ENCODE measurements at regions not wholly inside any gene's neighbourhood (a gene's known extent, or its start where the extent isn't known, plus 50 kb on each side); places are given as distances from the start of the nearest gene placed in this dataset.

DNA sequence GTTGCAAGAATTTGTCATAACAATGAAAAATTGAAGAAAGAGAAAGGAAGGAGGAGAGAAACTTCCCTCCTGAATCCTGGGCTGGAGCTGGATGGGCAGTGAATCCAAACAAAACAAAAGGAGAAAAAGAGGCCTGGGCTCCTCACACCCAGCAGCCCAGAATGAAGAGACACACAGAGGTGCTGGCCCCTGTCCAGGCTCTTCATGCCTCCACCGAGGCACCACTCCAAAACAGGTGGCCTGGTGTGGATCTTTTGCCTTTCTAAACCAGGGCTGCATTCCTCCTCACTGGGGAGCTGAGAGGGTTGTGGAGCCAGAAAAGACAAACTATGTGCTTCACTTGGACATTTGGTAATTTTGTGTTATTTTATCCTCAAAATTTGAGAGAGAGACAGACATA is 76.0 kb downstream of the FAM124B start:
- no peak for ATAC-seq (replicated peaks; ENCODE audit: extremely low read depth, poor library complexity, severe bottlenecking)
- DNase-seq (ENCODE audit: low spot score in 2 of 2): no peak
- no peak overlapping the region for H3K27ac Mint-ChIP-seq (ENCODE audit: low read depth)
- no peak overlapping the region for H3K4me3 Mint-ChIP-seq
- no peaks in the 10 kb centered on the region for H3K36me3 Mint-ChIP-seq (ENCODE audit: insufficient read depth)
- H3K4me1 Mint-ChIP-seq: no peaks in the 10 kb centered on the region
- peaks cover 41% of the 10 kb centered on the region for H3K27me3 Mint-ChIP-seq
- no peaks in the 10 kb centered on the region for H3K9me3 Mint-ChIP-seq

DNA sequence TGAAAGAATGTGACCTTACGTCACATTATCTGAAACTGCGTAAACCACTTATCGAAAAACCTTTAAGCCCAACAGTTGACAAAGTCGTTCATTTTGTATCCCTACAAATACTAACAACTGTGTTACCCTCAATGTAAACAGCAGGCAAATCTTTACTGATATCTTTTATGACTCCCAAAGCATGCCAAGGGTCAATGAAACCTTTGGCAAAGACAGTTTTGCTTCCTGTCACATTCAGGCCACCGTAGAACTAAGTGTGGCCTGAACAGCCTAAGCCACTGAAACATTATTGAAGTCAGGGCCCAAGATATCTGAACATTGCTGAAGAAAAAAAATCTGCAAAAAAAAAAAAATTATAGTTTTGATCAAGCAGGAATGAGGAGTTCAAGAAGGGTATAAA is 77.3 kb downstream of the FAM124B start:
- H3K4me3 Mint-ChIP-seq: no peak overlapping the region
- H3K27ac Mint-ChIP-seq (ENCODE audit: low read depth): no peak overlapping the region

DNA sequence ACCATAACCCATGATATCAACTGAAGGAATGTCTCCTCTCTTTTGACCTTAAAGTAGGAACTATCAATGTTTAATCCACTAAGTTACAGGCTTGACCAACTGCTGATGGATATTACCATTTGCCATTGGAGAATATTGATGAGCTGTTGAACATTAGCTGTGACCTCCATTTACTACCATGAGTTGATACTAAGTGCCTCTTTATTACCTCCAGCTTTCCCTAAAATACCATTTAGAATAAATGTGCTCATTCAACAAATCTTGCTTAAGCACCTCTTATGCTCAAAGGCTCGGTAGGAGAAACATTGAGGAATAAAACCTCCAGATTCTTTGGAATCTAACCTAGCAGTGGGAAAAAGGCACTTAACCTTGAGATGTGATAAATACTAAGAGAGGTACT is 81.2 kb downstream of the FAM124B start:
- DNase-seq (ENCODE audit: low spot score in 2 of 2): no peak
- no peaks in the 10 kb centered on the region for H3K9me3 Mint-ChIP-seq
- H3K4me1 Mint-ChIP-seq: no peaks in the 10 kb centered on the region
- ATAC-seq (replicated peaks; ENCODE audit: extremely low read depth, poor library complexity, severe bottlenecking): no peak
- no peak overlapping the region for H3K27ac Mint-ChIP-seq (ENCODE audit: low read depth)
- no peak overlapping the region for H3K4me3 Mint-ChIP-seq
- H3K36me3 Mint-ChIP-seq (ENCODE audit: insufficient read depth): no peaks in the 10 kb centered on the region
- H3K27me3 Mint-ChIP-seq: peaks cover 68% of the 10 kb centered on the region

More for the DNA sequence above, 77.3 kb downstream of the FAM124B start:
- no peak for DNase-seq (ENCODE audit: low spot score in 2 of 2)
- Mint-ChIP-seq H3K4me1 (no peaks in the 10 kb centered on the region), H3K27me3 (peaks cover 54% of the 10 kb centered on the region), H3K36me3 (ENCODE audit: insufficient read depth) (no peaks in the 10 kb centered on the region), H3K9me3 (no peaks in the 10 kb centered on the region)
- no peak for ATAC-seq (replicated peaks; ENCODE audit: extremely low read depth, poor library complexity, severe bottlenecking)

DNA sequence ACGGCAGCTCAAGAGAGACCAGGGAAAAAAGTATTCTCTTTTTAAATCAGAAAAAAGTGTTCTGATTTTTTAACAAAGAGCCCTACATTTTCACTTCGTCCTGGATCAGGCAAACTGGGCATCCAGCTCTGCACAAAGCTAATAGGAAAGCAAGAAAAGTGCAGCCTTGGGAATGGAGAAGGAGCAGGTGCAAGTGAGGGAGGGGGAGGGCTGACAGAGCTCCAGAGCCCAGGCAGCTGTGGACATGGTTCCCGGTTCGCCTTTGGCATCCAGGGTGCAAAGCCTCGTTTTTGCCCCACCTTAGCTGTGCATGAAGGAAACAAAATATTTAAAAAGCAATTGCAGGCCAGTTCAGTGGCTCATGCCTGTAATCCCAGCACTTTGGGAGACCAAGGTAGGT is 82.2 kb downstream of the FAM124B start:
- Mint-ChIP-seq H3K4me1 (no peaks in the 10 kb centered on the region), H3K27me3 (peaks cover 74% of the 10 kb centered on the region), H3K9me3 (no peaks in the 10 kb centered on the region), H3K36me3 (ENCODE audit: insufficient read depth) (no peaks in the 10 kb centered on the region), H3K27ac (ENCODE audit: low read depth) (no peak overlapping the region), H3K4me3 (no peak overlapping the region)
- DNase-seq (ENCODE audit: low spot score in 2 of 2) (no peak), ATAC-seq (replicated peaks; ENCODE audit: extremely low read depth, poor library complexity, severe bottlenecking) (no peak)

DNA sequence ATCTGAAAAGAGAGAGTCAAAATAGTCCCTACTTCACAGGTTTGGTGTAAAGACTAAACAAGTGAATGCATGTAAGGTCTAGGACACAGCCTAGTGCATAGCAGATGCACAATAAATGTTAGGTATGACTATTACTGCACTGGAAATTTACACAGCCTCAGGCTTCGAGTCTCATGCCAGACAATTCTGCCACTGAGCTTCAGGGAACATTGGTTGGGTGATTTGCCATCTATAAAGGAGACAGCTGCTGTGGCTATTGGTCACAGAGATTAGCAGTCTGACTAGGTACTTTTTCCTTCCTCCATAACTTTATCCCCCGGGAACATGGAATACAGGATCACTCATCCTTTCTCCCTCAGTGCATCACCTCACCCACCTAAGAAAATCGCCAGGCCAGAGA is 89.2 kb downstream of the FAM124B start:
- H3K27ac Mint-ChIP-seq (ENCODE audit: low read depth): no peak overlapping the region
- H3K9me3 Mint-ChIP-seq: no peaks in the 10 kb centered on the region
- DNase-seq (ENCODE audit: low spot score in 2 of 2) (no peak), ATAC-seq (replicated peaks; ENCODE audit: extremely low read depth, poor library complexity, severe bottlenecking) (no peak)
- H3K36me3 Mint-ChIP-seq (ENCODE audit: insufficient read depth): no peaks in the 10 kb centered on the region
- no peaks in the 10 kb centered on the region for H3K4me1 Mint-ChIP-seq
- H3K27me3 Mint-ChIP-seq: peaks cover 75% of the 10 kb centered on the region
- H3K4me3 Mint-ChIP-seq: no peak overlapping the region

DNA sequence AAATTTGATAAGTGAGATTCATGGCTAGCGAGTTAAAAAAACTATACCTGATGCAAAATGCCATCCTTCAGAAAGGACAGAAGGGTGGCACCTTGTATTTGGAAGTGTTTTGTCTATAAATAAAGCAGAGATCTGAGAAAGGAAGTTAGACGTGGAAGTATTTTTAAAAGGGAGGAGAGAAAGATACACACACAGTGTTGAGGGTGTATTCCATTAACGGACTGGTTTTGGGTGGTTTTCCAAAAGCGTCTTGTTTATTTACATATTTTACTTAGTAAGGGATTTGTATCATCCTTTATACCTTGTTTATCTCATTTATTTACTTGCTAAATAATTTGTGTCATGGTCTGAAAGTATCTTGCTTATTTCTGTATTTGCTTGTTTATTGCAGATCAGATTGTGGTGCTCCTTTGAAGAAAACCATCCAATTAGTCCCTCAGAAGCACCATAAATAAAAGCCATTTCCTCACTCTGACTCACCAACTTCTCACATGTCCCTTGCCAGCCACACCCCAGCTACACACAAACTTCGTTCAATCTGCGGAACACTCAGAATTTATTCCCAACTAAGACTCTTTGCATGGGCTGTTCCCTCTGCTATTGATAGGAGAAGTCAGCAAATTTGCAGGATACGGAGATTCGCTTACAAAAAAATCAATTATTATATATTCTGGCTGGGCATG is 90.8 kb downstream of the FAM124B start:
- DNase-seq (ENCODE audit: low spot score in 2 of 2) (no peak), ATAC-seq (replicated peaks; ENCODE audit: extremely low read depth, poor library complexity, severe bottlenecking) (no peak)
- no peaks in the 10 kb centered on the region for H3K4me1 Mint-ChIP-seq
- peaks cover 66% of the 10 kb centered on the region for H3K27me3 Mint-ChIP-seq
- no peak overlapping the region for H3K27ac Mint-ChIP-seq (ENCODE audit: low read depth)
- H3K36me3 Mint-ChIP-seq (ENCODE audit: insufficient read depth): no peaks in the 10 kb centered on the region
- no peaks in the 10 kb centered on the region for H3K9me3 Mint-ChIP-seq
- H3K4me3 Mint-ChIP-seq: no peak overlapping the region

DNA sequence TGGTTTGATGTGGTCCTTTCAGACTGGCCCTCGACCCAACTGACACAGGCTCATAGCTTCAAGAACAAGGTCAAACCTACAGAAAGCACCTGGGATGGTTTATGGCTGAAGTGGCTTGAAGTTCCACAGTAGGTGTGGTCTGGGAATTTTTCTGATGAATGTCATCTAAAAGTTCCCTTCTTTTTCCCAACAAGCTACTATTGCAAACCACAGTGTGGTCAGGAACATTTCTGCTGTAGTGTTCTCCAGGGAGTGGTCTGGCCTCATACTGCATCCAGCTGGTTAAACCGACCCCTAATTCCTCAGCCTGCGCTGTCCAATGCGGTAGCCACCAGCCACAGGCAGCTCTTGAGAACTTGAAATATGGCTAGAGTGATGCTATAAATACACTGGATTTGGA is 92.7 kb downstream of the FAM124B start:
- Mint-ChIP-seq H3K27me3 (peaks cover 56% of the 10 kb centered on the region), H3K4me1 (no peaks in the 10 kb centered on the region), H3K9me3 (no peaks in the 10 kb centered on the region), H3K36me3 (ENCODE audit: insufficient read depth) (peaks cover 2% of the 10 kb centered on the region), H3K4me3 (no peak overlapping the region), H3K27ac (ENCODE audit: low read depth) (no peak overlapping the region)
- ATAC-seq (replicated peaks; ENCODE audit: extremely low read depth, poor library complexity, severe bottlenecking): no peak
- DNase-seq (ENCODE audit: low spot score in 2 of 2): no peak

DNA sequence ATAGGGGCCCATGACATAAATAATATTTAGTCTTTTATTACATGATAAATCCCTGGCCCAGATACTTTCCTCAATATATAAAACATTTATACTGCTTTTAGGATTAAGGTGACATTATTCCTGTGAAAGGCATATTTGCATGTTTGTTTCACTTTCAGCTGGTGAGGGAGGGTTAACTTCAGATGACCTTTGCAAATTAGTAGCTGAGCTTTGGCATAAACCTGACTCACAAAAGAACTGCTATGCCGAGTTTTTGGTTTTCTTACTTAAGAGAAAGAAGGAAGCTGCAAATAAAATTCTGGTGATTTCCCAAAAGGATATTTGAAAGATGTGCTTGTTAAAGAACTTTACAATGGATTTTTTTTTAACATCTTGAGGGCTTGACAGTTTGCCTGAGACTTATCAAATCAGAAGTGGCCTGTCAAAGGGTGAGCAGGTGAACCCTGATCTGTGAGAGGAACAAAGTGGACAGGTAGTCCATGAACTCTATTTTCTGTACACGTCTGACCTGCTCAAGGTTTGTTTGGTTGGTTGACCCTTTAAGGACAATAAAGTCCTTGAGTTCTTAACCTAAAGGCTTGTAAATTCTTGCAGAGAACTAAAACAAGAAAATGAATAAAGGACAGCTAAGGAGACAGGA is 93.5 kb downstream of the FAM124B start:
- Mint-ChIP-seq H3K27ac (ENCODE audit: low read depth) (no peak overlapping the region), H3K36me3 (ENCODE audit: insufficient read depth) (peaks cover 2% of the 10 kb centered on the region), H3K27me3 (peaks cover 48% of the 10 kb centered on the region), H3K9me3 (no peaks in the 10 kb centered on the region), H3K4me1 (no peaks in the 10 kb centered on the region), H3K4me3 (no peak overlapping the region)
- no peak for ATAC-seq (replicated peaks; ENCODE audit: extremely low read depth, poor library complexity, severe bottlenecking)
- DNase-seq (ENCODE audit: low spot score in 2 of 2): no peak

DNA sequence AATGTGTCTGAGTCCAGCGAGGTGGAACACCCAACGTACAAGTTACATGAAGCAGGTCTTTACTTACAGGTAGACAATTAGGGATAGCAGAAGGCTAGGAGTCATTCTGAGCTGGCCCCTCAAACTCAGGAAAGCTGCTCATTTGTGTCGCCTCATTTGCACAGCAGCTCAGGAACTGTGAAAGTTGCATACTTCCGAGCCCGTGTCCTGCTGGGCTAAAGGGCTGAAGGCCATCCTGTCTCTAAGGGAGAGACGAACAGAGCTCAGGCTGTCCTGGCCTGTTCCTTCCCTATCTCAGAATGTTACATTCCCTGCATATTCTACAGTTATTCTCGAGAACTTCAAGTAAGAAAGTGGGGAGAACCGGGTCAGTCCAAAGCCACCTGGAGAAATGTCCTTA is 99.0 kb downstream of the FAM124B start:
- H3K9me3 Mint-ChIP-seq: no peaks in the 10 kb centered on the region
- DNase-seq (ENCODE audit: low spot score in 2 of 2) (no peak), ATAC-seq (replicated peaks; ENCODE audit: extremely low read depth, poor library complexity, severe bottlenecking) (no peak)
- H3K27ac Mint-ChIP-seq (ENCODE audit: low read depth): no peak overlapping the region
- peaks cover 2% of the 10 kb centered on the region for H3K36me3 Mint-ChIP-seq (ENCODE audit: insufficient read depth)
- H3K4me1 Mint-ChIP-seq: no peaks in the 10 kb centered on the region
- H3K27me3 Mint-ChIP-seq: peaks cover 38% of the 10 kb centered on the region
- H3K4me3 Mint-ChIP-seq: no peak overlapping the region

DNA sequence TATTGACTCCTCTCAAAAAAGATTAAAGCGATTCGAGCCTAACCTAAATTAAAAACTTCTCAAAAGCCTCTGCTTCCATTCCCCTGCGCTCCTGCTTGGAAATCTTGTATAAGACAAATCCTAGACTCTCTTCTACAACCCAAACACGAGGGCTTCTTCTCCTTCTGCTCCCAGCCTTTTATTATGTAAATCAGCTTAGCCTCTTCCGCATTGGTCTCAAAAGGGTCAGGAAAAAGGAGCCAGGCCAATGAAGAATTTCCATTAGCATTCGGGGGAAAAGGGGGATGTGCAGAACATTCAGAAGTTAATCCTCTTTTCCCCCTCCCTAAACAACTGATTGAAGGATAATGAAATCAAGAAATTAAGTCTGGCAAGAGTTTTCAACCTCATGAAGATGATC is 107.9 kb downstream of the FAM124B start:
- Mint-ChIP-seq H3K27ac (ENCODE audit: low read depth) (no peak overlapping the region), H3K27me3 (peaks cover 77% of the 10 kb centered on the region), H3K4me1 (no peaks in the 10 kb centered on the region), H3K4me3 (no peak overlapping the region), H3K9me3 (no peaks in the 10 kb centered on the region), H3K36me3 (ENCODE audit: insufficient read depth) (no peaks in the 10 kb centered on the region)
- ATAC-seq (replicated peaks; ENCODE audit: extremely low read depth, poor library complexity, severe bottlenecking) (no peak), DNase-seq (ENCODE audit: low spot score in 2 of 2) (no peak)

DNA sequence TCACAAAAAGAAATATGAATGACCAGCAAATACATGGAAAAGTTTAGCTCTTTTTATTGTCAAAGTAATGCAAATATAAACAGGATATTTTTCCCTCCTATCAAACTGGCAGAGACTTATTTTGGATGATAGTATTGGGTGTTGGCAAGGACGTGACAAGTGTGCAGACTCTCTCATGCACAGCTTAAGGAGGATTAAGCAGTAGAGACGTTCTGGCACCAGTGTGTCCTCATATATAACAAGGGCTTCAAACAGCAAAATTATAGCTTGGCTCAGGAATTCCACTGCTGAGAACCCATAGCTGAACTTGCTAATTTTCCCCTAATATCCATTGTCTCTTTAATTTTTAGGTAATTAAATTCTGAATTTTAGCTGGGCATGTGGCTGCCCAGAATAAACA is 114.4 kb downstream of the FAM124B start:
- Mint-ChIP-seq H3K27ac (ENCODE audit: low read depth) (no peak overlapping the region), H3K36me3 (ENCODE audit: insufficient read depth) (peaks cover 3% of the 10 kb centered on the region), H3K4me1 (no peaks in the 10 kb centered on the region), H3K27me3 (peaks cover 72% of the 10 kb centered on the region), H3K4me3 (no peak overlapping the region), H3K9me3 (no peaks in the 10 kb centered on the region)
- no peak for DNase-seq (ENCODE audit: low spot score in 2 of 2)
- no peak for ATAC-seq (replicated peaks; ENCODE audit: extremely low read depth, poor library complexity, severe bottlenecking)

DNA sequence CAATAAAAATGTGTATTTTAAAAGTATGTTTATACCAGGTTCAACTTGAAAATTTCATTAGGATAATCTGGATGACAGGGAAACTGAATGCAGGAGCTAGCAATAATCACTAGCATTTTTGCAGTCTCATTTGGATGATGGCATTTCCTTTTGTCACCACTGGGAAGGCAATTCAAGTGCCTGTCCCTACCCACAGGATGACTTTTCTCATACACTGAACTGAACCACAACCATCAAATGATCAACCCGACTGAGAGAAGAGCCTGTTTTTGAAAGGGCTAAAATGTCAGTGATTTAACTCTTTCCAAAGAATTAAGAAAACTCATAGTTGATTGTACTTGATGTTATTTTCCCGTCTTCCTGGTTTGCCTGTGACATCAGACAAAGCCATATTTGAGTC is 115.0 kb downstream of the FAM124B start:
- H3K36me3 Mint-ChIP-seq (ENCODE audit: insufficient read depth): peaks cover 3% of the 10 kb centered on the region
- no peak overlapping the region for H3K27ac Mint-ChIP-seq (ENCODE audit: low read depth)
- H3K4me1 Mint-ChIP-seq: no peaks in the 10 kb centered on the region
- no peak overlapping the region for H3K4me3 Mint-ChIP-seq
- H3K27me3 Mint-ChIP-seq: peaks cover 72% of the 10 kb centered on the region
- no peak for DNase-seq (ENCODE audit: low spot score in 2 of 2)
- H3K9me3 Mint-ChIP-seq: no peaks in the 10 kb centered on the region
- ATAC-seq (replicated peaks; ENCODE audit: extremely low read depth, poor library complexity, severe bottlenecking): no peak

DNA sequence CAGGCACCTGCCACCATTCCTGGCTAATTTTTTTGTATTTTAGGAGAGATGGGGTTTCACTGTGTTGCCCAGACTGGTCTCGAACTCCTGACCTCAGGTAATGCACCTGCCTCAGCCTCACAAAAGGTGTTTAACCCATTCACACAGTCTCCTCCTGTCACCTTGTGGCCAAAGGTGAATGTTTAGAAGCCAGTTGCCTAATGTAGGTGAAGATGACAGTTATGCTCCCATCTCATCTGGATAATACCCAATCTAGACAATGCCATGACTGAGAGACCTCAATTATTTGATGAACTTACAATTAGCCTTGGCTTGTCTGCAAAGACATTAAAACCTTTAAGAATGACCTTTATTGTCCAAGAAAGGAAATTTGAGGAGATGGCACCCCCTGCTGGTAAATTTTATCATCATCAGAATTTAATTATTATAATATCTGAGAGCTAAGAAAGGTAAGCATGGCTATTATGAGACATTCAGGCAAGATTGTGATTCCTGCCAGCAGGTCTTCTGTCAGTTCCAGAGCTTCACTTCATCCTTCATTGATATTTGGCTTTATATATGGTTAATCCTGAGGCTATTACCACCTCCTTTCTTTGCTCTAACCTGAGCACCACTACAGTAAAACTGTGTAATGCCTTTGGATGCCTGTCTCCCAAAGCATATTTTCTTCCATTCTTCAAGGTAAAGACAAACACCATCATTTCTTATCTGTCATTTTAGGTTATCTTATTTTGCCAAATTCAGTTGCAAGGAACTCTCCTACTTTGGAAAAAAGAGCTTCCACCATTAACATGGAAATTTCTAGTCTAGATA is 117.6 kb downstream of the FAM124B start:
- no peak for ATAC-seq (replicated peaks; ENCODE audit: extremely low read depth, poor library complexity, severe bottlenecking)
- Mint-ChIP-seq H3K27me3 (peaks cover 66% of the 10 kb centered on the region), H3K27ac (ENCODE audit: low read depth) (no peak overlapping the region), H3K4me3 (no peak overlapping the region), H3K9me3 (no peaks in the 10 kb centered on the region), H3K36me3 (ENCODE audit: insufficient read depth) (peaks cover 3% of the 10 kb centered on the region), H3K4me1 (no peaks in the 10 kb centered on the region)
- no peak for DNase-seq (ENCODE audit: low spot score in 2 of 2)

Data from central memory CD8-positive, alpha-beta T cell (primary cell).